ENCODE measurements at regions not wholly inside any gene's neighbourhood (a gene's known extent, or its start where the extent isn't known, plus 50 kb on each side); places are given as distances from the start of the nearest gene placed in this dataset.

- H3K36me3 ChIP-seq (ENCODE audit: control insufficient read depth in 2 of 2, extremely low read depth in 1 of 2, insufficient read depth in 2 of 2, low read length in 2 of 2), result no peaks in the 10 kb centered on the region
- no peak overlapping the region for H2AFZ ChIP-seq (ENCODE audit: low read depth, low read length)
- CTCF ChIA-PET, result interaction anchor here (1.2 kb wide), 1 partner anchor 8 kb away, joined by 6 read pairs; no protein-coding TSS in a partner anchor
- DNase-seq (ENCODE audit: low read depth, low spot score), result no peak
- BruUV-seq (replicated peaks), result no TSS peak
- peaks cover 0 to 2% of the 10 kb centered on the region in 2 experiments for H3K27me3 ChIP-seq (ENCODE audit: control insufficient read depth in 2 of 2, insufficient read depth in 2 of 2, low read length in 2 of 2)
- H3K9ac ChIP-seq (replicated peaks; ENCODE audit: extremely low read depth, insufficient read depth, low read length), result no peak overlapping the region
- TF ChIP-seq GATA2 (IDR thresholded peaks at IDR 0.05; ENCODE audit: insufficient read depth, insufficient read length, low read depth, low read length) (no peak), CTCF (IDR thresholded peaks at IDR 0.05; ENCODE audit: extremely low read depth in 1 of 2, insufficient read depth in 1 of 2, low read depth in 1 of 2, low read length in 2 of 2) (no peak), MYC (IDR thresholded peaks at IDR 0.05; ENCODE audit: low read depth, low read length) (no peak), POLR2AphosphoS5 (IDR thresholded peaks at IDR 0.05; ENCODE audit: insufficient read depth, low read depth, low read length) (no peak)
- TF ChIP-seq, protein P1, sequence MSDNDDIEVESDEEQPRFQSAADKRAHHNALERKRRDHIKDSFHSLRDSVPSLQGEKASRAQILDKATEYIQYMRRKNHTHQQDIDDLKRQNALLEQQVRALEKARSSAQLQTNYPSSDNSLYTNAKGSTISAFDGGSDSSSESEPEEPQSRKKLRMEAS (IDR thresholded peaks at IDR 0.05; ENCODE audit: insufficient read depth, insufficient read length), result no peak
- POLR2A ChIA-PET, result no interaction called here
- dilution Hi-C loops (cut with MboI; ENCODE audit: extremely low pct_ligation_motif_present, low sequenced_read_pairs) (no loop called here), intact Hi-C loops (cut with micrococcal nuclease) (no loop called here)
- H3K4me1 ChIP-seq (ENCODE audit: control insufficient read depth, extremely low read depth, insufficient read depth, low read length), result peaks cover 8% of the 10 kb centered on the region
- H4K20me1 ChIP-seq (replicated peaks; ENCODE audit: control insufficient read depth, extremely low read depth, insufficient read depth, low read length), result no peaks in the 10 kb centered on the region
- H3K27ac ChIP-seq (ENCODE audit: insufficient read depth, low read depth, low read length), result no peak overlapping the region
- no peak overlapping the region for H3K4me3 ChIP-seq (replicated peaks in 1 of 3; ENCODE audit: insufficient read depth in 1 of 3, low read depth in 1 of 3, low read length in 3 of 3)
- no peak for FAIRE-seq
- H3K4me2 ChIP-seq (ENCODE audit: insufficient read depth, low read length), result peak overlapping the region; percentile 65
- H3K79me2 ChIP-seq (ENCODE audit: control insufficient read depth, insufficient read depth, low read length), result no peaks in the 10 kb centered on the region
- H3K9me3 ChIP-seq (replicated peaks; ENCODE audit: control insufficient read depth, insufficient read depth, low read length), result no peaks in the 10 kb centered on the region
- H3K9me1 ChIP-seq (replicated peaks; ENCODE audit: control insufficient read depth, extremely low read depth, insufficient read depth, low read length), result no peaks in the 10 kb centered on the region
Observed at GRCh38 chr2:62569907-62570841, 64.2 kb upstream of the TMEM17 start.
